RCC 7860 (cell line): ENCODE measurements at regions not wholly inside any gene's neighbourhood (a gene's known extent, or its start where the extent isn't known, plus 50 kb on each side); places are given as distances from the start of the nearest gene placed in this dataset.
"Not testable (repeated sequence)": the region's sequence is repeated elsewhere in the genome, so short reads cannot be mapped to it uniquely, and the experiment has no call there.

Source experiments
- DNase-seq: peaks from one replicate; pipeline ENCODE4 v3.0.0-alpha.2; 2015; ENCODE audit warnings: low spot score
- FAIRE-seq: peaks from 2 replicates; lab custom pipeline; 2012; peaks lifted over from hg19 to GRCh38; lab: Jason Lieb, UNC

DNA sequence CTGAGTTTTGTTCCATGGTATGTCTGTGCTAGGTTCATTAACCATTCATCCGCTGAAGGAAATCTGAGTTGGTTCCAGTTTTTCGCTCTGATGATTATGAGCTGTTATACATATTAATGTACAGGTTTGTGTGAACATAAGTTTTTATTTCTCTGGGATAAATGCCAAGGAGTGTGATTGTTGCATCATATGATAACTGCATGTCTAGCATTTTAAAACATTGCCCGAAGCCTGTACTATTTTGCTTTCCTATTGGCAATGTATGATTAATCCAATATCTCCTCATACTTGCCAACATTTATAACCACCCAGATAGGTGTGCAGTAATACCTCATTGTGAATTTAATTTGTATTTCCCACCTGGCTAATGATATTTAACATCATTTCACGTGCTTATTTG, 322.7 kb downstream of the ZNF326 start:
- DNase-seq = no peak
- FAIRE-seq = no peak

DNA sequence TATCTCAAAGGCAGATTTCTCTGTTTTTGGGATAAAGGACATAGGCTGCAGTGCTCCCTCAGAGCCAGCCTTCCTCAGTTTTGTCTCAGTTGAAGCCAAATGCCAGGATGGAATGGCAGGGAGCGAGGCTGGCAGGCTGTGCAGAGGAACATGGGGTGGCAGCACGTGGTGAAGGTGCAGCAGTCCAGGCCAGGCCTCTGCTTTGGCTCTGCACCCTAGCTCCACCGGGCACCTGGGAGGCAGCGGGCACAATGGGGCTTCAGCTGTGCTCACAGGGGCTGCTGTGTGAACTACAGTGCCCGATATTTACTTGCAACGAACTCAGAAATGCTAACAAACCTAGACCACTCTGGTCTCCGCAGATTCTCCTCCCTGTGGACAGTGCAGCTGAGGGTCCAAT, 319.6 kb downstream of the ZNF326 start:
- FAIRE-seq (no peak), DNase-seq (no peak)

DNA sequence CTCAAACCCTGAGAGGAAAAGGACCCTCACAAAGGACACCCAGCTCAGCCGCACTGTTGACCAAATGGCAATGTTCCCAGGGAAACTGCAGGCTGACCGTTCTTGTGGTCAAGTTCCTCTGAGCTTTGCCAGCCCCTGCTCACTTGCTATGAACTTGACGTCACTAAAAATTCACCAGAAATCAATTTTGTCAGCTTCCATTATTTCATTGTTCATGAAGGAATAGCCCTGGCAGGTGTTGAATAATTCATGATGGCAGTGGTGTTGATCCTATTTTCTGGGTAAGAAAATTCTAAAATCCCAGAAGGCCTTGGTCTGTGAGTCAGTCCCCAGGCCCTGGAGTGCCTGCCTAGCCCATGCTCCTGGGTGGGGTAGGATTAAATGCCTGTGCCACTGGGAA, 318.9 kb downstream of the ZNF326 start:
- no peak for FAIRE-seq
- no peak for DNase-seq

DNA sequence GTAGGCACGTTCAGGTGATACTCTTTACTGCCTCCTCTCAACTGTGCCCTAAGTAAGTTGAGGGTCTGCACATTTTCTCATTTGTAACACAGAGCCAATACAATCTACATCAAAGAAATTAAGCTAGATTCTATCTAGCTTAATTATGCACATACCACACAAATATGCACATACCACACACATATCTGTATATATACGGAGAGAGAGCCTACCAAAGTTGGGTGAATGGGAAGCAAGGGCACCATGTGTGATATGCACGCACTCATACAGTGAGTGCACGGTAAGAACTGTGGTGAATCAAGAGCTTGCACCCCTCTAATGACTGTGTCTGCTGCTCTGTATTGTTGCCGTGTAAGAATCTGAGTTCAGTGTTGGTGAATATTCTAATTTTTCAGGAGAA, 314.9 kb downstream of the ZNF326 start:
- FAIRE-seq = no peak

DNA sequence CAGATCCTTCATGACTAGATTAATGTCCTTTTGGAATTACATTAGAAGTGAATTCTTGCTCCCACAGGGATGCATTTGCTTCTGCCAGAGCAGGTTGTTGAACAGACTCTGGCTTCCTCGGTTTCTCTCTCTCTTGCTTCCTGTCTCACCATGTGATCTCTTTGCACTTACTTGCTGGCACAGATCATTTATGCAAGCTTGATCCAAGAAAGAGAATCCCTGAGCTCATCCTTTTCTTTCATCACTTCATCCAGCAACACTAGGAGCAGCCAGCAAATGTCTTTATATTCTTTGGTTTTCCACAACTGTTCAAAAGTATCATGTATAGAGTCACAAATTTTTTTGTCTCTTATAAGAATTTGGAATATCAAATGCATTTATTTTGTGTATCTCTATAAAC, 313.5 kb downstream of the ZNF326 start:
- no peak for FAIRE-seq

More for the DNA sequence above, 314.9 kb downstream of the ZNF326 start:
- DNase-seq = no peak

DNA sequence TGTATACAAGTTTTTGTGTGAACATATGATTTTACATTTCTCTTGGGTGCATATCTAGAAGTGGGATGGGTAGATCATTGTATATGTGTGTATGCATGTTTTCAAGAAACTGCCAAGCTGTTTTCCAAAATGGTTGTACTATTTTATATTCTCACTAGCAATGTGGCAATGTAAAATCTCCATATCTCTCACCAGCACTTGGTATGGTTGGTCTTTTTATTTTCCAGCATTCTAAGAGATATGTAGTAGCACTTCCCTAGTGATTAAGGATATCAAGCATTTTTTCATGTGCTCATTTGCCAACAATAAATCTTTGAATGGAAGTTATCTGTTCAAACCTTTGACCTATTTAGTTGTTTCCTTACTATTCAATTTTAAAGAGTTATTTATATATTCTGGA, 310.7 kb downstream of the ZNF326 start:
- FAIRE-seq (no peak), DNase-seq (no peak)

More for the DNA sequence above, 313.5 kb downstream of the ZNF326 start:
- DNase-seq = no peak

DNA sequence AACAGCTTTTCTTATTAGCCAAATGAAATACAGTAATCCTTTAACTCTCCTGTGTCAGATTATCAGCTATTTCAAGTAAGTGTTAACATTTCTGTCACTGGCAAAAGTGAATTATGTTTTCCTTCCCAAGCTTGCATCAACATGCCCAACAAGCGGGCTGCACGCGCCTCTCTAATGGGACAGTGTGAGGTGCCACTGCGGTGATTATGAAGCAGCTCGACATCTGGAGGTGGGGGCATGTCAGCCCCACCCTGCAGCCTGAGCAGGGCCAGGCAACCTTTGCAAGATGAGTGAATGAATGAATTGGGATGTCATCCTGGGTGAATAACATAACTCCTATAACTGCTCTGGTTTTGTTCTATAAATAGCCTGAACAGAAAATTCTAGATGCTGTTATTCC, 301.4 kb downstream of the ZNF326 start:
- FAIRE-seq (no peak), DNase-seq (no peak)

DNA sequence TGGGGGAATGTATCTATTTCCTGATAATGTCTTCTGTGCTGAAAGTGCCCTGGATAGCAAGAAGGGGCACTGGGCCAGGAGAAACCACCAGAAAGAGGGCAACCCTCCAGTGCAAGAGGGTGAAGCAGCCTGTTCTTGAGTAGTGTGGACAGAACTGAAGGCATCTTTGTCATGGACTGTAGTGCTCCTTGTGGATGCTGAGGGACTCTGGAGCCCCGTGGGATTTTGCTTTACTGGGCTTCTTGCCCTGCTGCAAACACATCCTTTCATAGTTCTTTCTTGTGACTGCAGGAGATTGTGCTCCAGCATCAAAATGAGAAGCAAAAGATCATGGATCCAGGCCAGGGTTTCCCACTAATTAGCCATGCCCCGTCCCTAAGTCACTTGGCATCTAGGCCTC, 300.6 kb downstream of the ZNF326 start:
- no peak for DNase-seq
- FAIRE-seq = no peak

DNA sequence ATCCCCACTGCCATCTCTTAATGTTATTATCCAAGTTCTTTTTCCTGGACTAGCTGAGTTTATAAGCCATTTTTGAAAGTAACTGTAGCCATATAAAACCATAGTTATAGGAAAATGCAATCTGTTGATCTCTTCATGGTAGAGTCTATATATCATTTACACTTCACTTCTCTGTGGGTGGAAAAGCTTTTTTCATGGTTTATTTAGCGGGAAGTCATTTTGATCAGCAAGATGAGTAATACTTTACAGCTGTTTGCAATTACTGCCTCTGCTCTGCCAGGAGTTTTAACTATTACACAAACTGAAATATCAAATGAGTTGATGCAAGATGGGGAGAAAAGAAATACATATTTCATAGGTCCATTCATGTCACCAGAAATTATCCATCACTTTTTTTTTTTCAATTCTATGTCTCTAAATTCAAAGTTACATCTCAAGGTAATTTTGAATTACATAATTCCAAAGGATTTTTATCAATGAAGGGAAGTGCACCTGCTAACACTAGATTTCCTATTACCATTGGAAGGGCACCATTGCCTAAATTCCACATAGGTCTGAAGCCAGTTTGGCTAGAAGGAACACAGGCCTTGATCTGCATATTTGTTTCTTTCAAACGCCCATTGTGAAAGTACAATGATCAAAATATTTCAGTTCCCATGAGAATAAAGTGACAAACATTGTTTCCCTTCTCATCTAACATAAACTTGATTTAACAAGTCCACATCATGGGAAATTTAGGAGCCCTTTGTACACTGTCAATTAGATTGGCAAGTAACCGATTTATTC, 296.7 kb downstream of the ZNF326 start:
- DNase-seq (no peak), FAIRE-seq (no peak)

DNA sequence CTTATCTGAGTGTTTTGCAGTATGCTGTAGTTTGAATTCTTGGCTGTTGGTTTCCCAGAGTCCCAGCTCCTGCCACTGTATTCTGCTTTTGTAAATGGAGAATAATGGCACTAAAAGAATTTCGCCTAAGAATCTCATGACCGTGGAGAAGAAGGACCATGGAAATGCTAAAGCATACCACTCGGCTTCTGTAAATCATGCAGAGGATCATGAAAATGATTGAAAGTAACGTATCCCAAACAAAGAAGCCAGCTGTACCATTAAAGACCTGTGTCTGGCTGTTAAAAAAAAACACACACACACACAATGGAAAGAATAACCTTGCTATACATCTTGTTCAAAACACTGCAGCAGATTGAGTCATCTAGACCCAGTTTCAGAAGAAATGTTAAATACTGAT, 287.9 kb downstream of the ZNF326 start:
- no peak for DNase-seq
- no peak for FAIRE-seq

DNA sequence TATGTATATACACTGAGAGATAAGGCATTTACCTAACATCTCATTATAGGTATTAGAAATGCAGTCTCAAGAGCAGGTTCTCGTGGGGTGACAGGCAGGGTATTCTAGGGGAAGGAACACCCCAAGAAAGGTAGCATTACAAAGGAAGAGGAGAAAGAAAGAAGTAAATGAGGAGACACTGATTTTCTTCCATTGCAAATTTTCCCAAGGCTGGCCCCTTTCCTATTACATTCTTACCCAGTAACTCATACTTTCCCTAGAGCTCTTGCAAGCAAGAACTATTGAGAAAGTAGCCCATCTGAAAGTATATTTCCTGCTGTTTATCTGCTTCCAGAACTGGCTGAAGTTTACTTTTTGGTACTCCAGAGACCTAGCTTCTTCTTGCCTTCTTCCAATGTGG, 287.0 kb downstream of the ZNF326 start:
- not testable (repeated sequence) for DNase-seq, FAIRE-seq

DNA sequence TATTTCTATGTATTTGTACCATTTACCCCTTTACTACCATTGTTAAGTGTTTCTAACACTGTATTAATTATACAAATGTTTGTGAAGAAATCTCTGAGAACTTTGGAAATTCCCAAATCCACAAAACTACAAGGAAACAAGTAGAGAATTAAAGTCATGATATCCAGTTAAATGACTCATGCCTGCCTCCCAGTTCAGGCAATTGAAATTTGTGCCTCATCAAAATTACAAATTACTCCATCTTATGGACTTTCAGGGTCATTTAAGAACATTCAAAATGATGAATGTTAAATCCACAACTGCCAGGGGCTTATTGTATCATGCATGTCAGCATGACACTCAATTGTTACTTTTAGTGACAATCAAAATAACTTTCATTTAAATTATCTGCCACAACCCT, 282.4 kb downstream of the ZNF326 start:
- DNase-seq = no peak
- FAIRE-seq = no peak

DNA sequence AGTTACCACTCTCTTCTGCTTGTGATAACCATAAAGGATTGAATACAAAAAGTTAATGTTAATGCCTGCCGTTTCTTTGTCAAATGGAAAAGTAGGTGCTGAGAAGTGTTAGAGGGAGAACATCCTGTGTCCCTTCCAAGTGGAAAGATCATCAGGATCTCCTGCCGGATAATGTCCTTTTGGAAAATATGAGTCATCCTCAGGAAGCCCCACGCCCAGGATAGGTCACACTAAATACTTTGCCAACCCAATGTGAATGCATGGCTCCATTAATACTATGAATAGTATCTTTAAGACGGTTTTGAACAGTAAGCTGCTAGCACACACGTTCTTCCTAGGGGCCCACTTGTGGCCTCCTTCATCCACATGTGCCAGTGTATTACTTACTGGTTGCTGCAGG, 279.5 kb downstream of the ZNF326 start:
- DNase-seq (no peak), FAIRE-seq (no peak)

DNA sequence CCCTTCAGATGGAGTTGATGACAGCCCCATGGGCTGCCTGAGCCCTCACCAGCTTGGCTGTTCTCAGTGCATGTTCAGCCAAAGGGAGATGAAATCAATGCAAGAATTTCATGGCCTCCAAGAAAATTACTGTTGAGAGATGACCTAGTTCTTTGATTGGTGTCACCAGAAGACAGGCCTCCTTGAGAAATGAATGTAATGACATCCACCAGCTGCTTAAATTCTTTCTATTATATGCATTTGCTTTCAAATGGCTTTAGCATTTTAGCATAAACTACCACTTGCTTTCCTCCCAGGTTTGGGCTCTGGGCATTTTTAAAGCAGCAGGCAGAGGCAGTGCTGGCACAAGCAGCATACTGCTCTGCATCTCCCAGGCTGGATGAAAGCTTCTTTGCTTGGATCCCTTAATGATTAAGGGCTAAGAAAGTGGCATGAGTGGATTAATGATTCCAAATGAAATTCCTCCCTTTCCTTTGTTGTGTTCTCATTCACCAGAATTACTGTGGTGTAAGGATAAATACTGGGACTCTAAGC, 278.4 kb downstream of the ZNF326 start:
- DNase-seq (no peak), FAIRE-seq (no peak)

DNA sequence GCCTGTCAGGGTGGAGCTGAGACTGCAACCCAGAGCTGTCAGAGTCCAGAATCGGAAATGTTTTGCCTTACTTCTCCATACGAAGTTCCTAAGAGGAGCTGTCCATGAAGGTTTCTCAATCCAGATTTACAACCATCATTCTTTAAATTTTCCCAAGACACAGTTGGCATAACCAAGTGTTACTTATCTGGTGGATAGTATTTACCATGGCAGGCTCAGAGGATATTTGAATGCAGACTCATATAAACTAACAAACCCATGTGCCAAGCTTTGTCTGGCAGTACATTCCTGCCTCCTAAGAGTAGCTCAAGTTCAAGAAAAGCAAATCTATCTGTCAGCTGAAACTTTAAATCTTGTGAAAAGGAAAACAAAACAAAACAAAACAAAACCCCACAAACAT, 267.9 kb downstream of the ZNF326 start:
- FAIRE-seq (no peak), DNase-seq (no peak)

DNA sequence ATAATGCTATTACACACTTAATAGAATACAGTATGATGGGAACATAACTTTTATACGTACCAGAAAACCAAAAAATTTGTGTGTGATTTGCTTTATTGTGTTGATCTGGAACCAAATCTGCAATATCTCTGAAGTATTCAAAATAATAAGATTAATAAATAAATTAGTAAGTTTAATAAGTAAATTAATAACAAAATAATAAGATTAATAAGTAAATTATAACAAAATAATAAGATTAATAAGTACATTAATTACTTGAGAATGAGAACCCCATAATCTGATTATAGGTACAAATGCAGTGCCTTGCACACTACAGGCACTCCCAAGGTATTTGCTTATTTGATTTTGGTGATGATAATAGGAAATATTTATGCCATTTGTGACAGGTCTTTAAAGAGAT, 267.4 kb downstream of the ZNF326 start:
- no peak for FAIRE-seq

DNA sequence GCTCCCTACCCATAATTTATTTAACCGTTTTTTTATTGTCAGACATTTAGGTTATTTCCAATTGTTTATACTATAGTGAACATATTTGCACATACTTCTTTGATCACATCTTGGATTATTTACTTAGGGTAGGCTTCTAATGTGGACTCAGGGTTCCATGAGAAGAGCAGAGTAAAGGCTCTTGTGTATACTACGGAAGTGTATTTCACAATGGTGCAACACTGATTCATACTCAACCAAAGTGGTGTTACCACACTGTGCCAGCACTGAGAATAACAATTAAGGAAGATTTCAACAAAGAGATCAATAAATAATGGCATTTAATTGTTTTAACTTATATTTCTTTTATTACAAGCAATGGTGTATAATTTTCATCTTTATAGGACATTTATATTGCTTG, 251.2 kb downstream of the ZNF326 start:
- FAIRE-seq (no peak), DNase-seq (no peak)

More for the DNA sequence above, 267.4 kb downstream of the ZNF326 start:
- DNase-seq = no peak

DNA sequence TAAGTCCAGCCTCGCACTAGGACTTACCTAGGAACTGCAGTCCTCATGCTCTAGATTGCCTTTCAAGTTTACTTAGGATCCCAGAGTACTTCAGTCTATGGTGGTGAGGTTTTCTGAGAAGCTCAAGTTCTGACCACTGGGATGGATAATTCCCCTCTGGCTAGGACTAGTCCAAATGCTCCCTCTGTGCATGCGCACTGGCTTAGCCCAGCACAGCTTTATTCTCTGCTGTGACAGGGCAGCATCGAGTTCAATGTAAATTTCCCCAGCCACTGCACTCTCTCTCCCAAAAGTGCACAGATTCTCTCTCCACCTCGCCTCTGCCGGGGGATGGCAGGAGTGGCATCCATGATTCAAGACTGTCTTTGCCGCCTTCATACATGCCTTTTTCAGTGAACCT, 241.6 kb downstream of the ZNF326 start:
- FAIRE-seq (no peak), DNase-seq (no peak)

DNA sequence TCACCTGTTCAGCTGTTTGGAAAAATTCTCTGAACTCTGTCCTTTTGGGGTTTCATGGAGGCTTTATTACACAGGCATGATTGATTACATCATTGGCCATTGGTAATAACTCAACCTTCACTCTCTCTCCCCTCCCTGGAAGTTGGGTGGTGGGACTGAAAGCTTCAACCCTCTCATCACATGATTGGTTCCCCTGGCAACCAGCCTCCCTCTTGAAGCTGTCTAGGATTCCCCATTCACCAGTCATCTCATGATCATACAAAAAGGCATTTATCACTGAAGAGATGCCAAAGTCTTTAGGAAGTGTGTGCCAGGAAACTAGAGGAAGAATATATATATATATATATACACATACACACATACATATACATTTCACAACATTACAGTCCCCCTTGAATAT, 228.5 kb downstream of the ZNF326 start:
- DNase-seq (no peak), FAIRE-seq (no peak)

DNA sequence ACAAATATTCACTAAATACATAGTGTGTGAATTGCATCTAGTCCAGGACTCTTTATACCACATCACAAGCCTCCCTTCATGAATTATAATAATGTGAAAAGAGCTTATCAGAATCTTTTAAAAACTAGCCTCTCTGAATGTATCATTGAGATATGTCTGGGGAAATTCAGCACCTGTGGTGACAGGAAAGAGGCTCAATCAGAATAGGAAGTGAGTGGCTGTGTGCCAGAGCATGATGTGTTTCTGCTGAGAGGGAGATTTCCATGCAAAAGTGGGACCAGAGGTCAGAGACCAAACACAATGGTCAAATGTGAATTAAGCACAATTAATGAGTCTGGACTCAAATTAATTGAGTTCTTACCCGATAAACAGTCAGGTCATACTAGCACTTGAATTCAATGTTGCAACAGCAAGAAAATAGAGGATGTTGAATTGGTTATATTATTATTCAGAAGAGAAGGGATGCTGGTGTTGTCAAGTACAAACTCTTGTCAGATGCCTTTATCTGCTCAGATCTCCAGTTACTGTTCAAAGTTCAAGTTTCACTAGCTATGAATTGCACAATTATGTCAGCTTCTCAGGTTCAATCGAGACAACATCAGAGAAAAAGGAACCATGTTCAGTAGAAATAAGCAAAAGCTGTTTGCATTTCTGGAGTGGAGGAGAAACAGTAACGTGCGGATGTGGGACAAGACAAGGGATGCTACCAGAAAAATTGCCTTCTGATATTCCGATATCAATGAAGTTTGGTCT, 226.2 kb downstream of the ZNF326 start:
- no peak for FAIRE-seq
- DNase-seq = no peak

DNA sequence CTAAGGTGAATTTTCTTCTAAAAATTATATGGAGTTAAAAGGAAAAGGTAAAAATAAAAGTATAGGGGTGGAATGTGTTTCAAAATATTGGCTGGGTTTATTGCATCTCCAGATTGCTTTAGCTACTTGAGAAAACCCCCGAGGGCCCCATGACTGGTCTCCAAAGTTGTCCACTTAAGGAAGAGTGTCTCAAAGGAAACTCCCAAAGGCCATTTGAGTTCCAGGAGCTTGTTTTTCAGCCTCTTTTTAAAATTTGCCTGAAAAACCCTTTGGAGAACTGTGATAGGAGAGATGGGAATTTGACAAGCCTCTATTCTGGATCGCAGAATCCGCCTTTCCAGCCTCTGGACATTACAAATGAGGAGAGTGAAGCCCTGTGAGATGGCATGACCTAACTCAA, 225.6 kb downstream of the ZNF326 start:
- DNase-seq (no peak), FAIRE-seq (no peak)
